ENCODE measurements at regions not wholly inside any gene's neighbourhood (a gene's known extent, or its start where the extent isn't known, plus 50 kb on each side); places are given as distances from the start of the nearest gene placed in this dataset.

DNA sequence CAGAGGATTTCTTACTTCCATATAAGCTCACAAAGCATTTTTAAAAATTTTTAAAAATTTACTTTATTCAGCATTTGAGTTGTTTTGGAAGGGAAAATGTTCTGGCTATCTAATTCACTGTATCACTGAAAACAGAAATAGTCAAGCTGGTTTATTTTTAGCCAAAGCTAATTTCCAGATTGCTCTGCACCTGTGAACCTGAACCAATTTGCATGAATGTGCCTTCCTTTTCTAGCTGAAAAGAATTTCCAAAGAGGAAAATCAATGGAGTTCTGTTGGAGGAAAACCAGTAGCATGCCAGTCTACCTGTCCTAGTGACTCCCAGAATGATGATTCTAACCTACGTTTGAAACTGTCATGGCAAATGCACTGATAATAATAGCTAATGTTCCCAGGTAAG, 134.2 kb upstream of the LIPC start:
- TF ChIP-seq, protein P1, sequence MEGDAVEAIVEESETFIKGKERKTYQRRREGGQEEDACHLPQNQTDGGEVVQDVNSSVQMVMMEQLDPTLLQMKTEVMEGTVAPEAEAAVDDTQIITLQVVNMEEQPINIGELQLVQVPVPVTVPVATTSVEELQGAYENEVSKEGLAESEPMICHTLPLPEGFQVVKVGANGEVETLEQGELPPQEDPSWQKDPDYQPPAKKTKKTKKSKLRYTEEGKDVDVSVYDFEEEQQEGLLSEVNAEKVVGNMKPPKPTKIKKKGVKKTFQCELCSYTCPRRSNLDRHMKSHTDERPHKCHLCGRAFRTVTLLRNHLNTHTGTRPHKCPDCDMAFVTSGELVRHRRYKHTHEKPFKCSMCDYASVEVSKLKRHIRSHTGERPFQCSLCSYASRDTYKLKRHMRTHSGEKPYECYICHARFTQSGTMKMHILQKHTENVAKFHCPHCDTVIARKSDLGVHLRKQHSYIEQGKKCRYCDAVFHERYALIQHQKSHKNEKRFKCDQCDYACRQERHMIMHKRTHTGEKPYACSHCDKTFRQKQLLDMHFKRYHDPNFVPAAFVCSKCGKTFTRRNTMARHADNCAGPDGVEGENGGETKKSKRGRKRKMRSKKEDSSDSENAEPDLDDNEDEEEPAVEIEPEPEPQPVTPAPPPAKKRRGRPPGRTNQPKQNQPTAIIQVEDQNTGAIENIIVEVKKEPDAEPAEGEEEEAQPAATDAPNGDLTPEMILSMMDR (conservative IDR thresholded peaks at IDR 0.05 in 1 of 2, IDR thresholded peaks at IDR 0.05 in 1 of 2; ENCODE audit: extremely low read depth in 1 of 2, insufficient read depth in 1 of 2, low read depth in 1 of 2, low read length in 2 of 2), result no peak
- no peak for TF ChIP-seq EZH2 (IDR thresholded peaks at IDR 0.05; ENCODE audit: borderline replicate concordance, low read length)

Measured in mammary epithelial cell (primary cell).